ENCODE measurements at regions not wholly inside any gene's neighbourhood (a gene's known extent, or its start where the extent isn't known, plus 50 kb on each side); places are given as distances from the start of the nearest gene placed in this dataset.

DNA sequence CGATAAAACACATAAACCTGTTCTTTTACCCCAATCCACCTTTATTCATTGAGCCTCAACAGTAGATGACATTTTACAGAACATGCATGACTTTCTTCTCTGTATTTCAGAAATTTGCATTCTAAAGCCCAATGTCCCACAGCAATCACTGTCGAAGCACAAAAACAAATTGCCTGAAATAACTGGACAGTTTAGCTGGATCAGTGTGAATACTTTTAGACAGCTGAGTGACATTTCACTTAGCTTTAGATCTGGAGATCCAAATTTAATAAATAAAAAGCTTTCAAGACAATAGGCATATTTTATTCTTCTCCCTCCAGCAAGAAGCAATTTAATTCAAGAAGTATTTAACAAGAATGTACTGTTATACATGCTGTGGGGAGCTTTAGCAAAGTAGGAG is 109.1 kb upstream of the FSCB start:
- no peak overlapping the region for H3K4me2 ChIP-seq
- no peak overlapping the region for H3K4me3 ChIP-seq
- no peak for ATAC-seq
- 39% methylated on average over 2 of the region's 2 CpGs for WGBS (ENCODE audit: missing lambda C conversion rate)
- no peaks in the 10 kb centered on the region for H3K9me3 ChIP-seq
- CTCF ChIA-PET = no interaction called here
- no peak for DNase-seq (ENCODE audit: low read depth in 1 of 2, low spot score in 1 of 2)
- no peaks in the 10 kb centered on the region for H3K4me1 ChIP-seq
- H3K27ac ChIP-seq = no peak overlapping the region
- TF ChIP-seq EP300 (IDR thresholded peaks at IDR 0.05) (no peak), ESRRA (IDR thresholded peaks at IDR 0.05; ENCODE audit: borderline replicate concordance, low read length) (no peak), CHD2 (IDR thresholded peaks at IDR 0.05; ENCODE audit: low read length, partially characterized antibody) (no peak), HEYL (CRISPR knock-in tag; IDR thresholded peaks at IDR 0.05) (no peak), MAZ (IDR thresholded peaks at IDR 0.05; ENCODE audit: borderline replicate concordance, low read depth, low read length) (no peak), HOXA7 (CRISPR knock-in tag; IDR thresholded peaks at IDR 0.05) (no peak), NPAS2 (CRISPR knock-in tag; IDR thresholded peaks at IDR 0.05; ENCODE audit: borderline replicate concordance) (no peak), MYC (IDR thresholded peaks at IDR 0.05; ENCODE audit: borderline replicate concordance, low read length) (no peak), RCOR1 (IDR thresholded peaks at IDR 0.05; ENCODE audit: low read depth, low read length) (no peak), EHMT2 (IDR thresholded peaks at IDR 0.05; ENCODE audit: low read depth) (no peak), FOSB (CRISPR knock-in tag; IDR thresholded peaks at IDR 0.05) (no peak), CHD4 (IDR thresholded peaks at IDR 0.05; ENCODE audit: borderline replicate concordance) (no peak), ZC3H11A (IDR thresholded peaks at IDR 0.05) (no peak), TFCP2L1 (CRISPR knock-in tag; IDR thresholded peaks at IDR 0.05) (no peak), POLR2A (IDR thresholded peaks at IDR 0.05; ENCODE audit: low read length) (no peak), SMC3 (IDR thresholded peaks at IDR 0.05) (no peak)
- TF ChIP-seq, protein P1, sequence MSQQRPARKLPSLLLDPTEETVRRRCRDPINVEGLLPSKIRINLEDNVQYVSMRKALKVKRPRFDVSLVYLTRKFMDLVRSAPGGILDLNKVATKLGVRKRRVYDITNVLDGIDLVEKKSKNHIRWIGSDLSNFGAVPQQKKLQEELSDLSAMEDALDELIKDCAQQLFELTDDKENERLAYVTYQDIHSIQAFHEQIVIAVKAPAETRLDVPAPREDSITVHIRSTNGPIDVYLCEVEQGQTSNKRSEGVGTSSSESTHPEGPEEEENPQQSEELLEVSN (IDR thresholded peaks at IDR 0.05; ENCODE audit: borderline replicate concordance, low read depth) = no peak
- TF ChIP-seq, protein P2, sequence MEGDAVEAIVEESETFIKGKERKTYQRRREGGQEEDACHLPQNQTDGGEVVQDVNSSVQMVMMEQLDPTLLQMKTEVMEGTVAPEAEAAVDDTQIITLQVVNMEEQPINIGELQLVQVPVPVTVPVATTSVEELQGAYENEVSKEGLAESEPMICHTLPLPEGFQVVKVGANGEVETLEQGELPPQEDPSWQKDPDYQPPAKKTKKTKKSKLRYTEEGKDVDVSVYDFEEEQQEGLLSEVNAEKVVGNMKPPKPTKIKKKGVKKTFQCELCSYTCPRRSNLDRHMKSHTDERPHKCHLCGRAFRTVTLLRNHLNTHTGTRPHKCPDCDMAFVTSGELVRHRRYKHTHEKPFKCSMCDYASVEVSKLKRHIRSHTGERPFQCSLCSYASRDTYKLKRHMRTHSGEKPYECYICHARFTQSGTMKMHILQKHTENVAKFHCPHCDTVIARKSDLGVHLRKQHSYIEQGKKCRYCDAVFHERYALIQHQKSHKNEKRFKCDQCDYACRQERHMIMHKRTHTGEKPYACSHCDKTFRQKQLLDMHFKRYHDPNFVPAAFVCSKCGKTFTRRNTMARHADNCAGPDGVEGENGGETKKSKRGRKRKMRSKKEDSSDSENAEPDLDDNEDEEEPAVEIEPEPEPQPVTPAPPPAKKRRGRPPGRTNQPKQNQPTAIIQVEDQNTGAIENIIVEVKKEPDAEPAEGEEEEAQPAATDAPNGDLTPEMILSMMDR (IDR thresholded peaks at IDR 0.05) = no peak
- TF ChIP-seq, protein P3, sequence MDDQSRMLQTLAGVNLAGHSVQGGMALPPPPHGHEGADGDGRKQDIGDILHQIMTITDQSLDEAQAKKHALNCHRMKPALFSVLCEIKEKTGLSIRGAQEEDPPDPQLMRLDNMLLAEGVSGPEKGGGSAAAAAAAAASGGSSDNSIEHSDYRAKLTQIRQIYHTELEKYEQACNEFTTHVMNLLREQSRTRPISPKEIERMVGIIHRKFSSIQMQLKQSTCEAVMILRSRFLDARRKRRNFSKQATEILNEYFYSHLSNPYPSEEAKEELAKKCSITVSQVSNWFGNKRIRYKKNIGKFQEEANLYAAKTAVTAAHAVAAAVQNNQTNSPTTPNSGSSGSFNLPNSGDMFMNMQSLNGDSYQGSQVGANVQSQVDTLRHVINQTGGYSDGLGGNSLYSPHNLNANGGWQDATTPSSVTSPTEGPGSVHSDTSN (IDR thresholded peaks at IDR 0.05) = no peak
- POLR2A ChIA-PET = no interaction called here
- no peak for FAIRE-seq

- no peaks in the 10 kb centered on the region for H3K9me3 ChIP-seq
- no peak overlapping the region for H3K4me3 ChIP-seq
- ChIA-PET CTCF (no interaction called here), POLR2A (interaction anchor here (0.5 kb wide), 1 partner anchor 284 kb away, joined by 5 read pairs; a partner anchor contains a TSS)
- ATAC-seq (no peak), DNase-seq (ENCODE audit: low read depth in 1 of 2, low spot score in 1 of 2) (no peak), FAIRE-seq (no peak)
- no peaks in the 10 kb centered on the region for H3K4me1 ChIP-seq
- 60% methylated on average over 5 of the region's 5 CpGs for WGBS (ENCODE audit: missing lambda C conversion rate)
- H3K27ac ChIP-seq = no peak overlapping the region
- TF ChIP-seq, protein P4, sequence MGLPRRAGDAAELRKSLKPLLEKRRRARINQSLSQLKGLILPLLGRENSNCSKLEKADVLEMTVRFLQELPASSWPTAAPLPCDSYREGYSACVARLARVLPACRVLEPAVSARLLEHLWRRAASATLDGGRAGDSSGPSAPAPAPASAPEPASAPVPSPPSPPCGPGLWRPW (IDR thresholded peaks at IDR 0.05) = no peak
- TF ChIP-seq SMC3 (IDR thresholded peaks at IDR 0.05) = no peak
- no peak for TF ChIP-seq MAFK (IDR thresholded peaks at IDR 0.05; ENCODE audit: partially characterized antibody)
- no peak for TF ChIP-seq NFE2L2 (conservative IDR thresholded peaks at IDR 0.05; ENCODE audit: low read length)
- TF ChIP-seq GATA3 (IDR thresholded peaks at IDR 0.05; ENCODE audit: borderline replicate concordance) = no peak
- TF ChIP-seq EHMT2 (IDR thresholded peaks at IDR 0.05; ENCODE audit: low read depth) = no peak
- TF ChIP-seq, protein P1 (IDR thresholded peaks at IDR 0.05; ENCODE audit: borderline replicate concordance, low read depth) = no peak
- no peak for TF ChIP-seq POLR2A (IDR thresholded peaks at IDR 0.05; ENCODE audit: low read length)
- TF ChIP-seq FOSB (CRISPR knock-in tag; IDR thresholded peaks at IDR 0.05) = no peak
- TF ChIP-seq HEYL (CRISPR knock-in tag; IDR thresholded peaks at IDR 0.05) = no peak
- no peak overlapping the region for H3K4me2 ChIP-seq
Observed at GRCh38 chr14:44613061-44613712, 106.1 kb upstream of the FSCB start.
